ENCODE measurements at regions not wholly inside any gene's neighbourhood (a gene's known extent, or its start where the extent isn't known, plus 50 kb on each side); places are given as distances from the start of the nearest gene placed in this dataset.
"Not testable (repeated sequence)": the region's sequence is repeated elsewhere in the genome, so short reads cannot be mapped to it uniquely, and the experiment has no call there.

GRCh38 chr15:79539401-79539800 lies 107.3 kb downstream of the MINAR1 start:
- DNase-seq (ENCODE audit: low spot score), result no peak

GRCh38 chr15:79540551-79540950 lies 108.4 kb downstream of the MINAR1 start:
- no peak for DNase-seq (ENCODE audit: low spot score)

GRCh38 chr15:79541196-79541595 lies 109.1 kb downstream of the MINAR1 start:
- DNase-seq (ENCODE audit: low spot score), result no peak

- no peak for DNase-seq (ENCODE audit: low spot score)
Observed at GRCh38 chr15:79543097-79543496, 111.0 kb downstream of the MINAR1 start.

GRCh38 chr15:79549196-79549595 lies 117.1 kb downstream of the MINAR1 start:
- no peak for DNase-seq (ENCODE audit: low spot score)

- no peak for DNase-seq (ENCODE audit: low spot score)
Observed at GRCh38 chr15:79560384-79560783, 128.2 kb downstream of the MINAR1 start.

GRCh38 chr15:79561982-79562381 lies 129.8 kb downstream of the MINAR1 start:
- DNase-seq (ENCODE audit: low spot score), result no peak

GRCh38 chr15:79562403-79562815 lies 130.3 kb downstream of the MINAR1 start:
- no peak for DNase-seq (ENCODE audit: low spot score)

- DNase-seq (ENCODE audit: low spot score), result no peak
Observed at GRCh38 chr15:79562899-79563298, 130.8 kb downstream of the MINAR1 start.

GRCh38 chr15:79570004-79570403 lies 137.9 kb downstream of the MINAR1 start:
- no peak for DNase-seq (ENCODE audit: low spot score)

GRCh38 chr15:79572691-79573404 lies 140.7 kb downstream of the MINAR1 start:
- no peak for DNase-seq (ENCODE audit: low spot score)

GRCh38 chr15:79574431-79575273 lies 142.5 kb downstream of the MINAR1 start:
- not testable (repeated sequence) for DNase-seq (ENCODE audit: low spot score)

GRCh38 chr15:79582650-79583049 lies 150.5 kb downstream of the MINAR1 start:
- DNase-seq (ENCODE audit: low spot score), result no peak

- DNase-seq (ENCODE audit: low spot score), result no peak
Observed at GRCh38 chr15:79592126-79592525, 160.0 kb downstream of the MINAR1 start.

GRCh38 chr15:79593119-79593869 lies 161.2 kb downstream of the MINAR1 start:
- no peak for DNase-seq (ENCODE audit: low spot score)

- DNase-seq (ENCODE audit: low spot score), result no peak
Observed at GRCh38 chr15:79595306-79595705, 163.2 kb downstream of the MINAR1 start.

GRCh38 chr15:79595995-79596622 lies 164.0 kb downstream of the MINAR1 start:
- peak; percentile 59 for DNase-seq (ENCODE audit: low spot score)

GRCh38 chr15:79598639-79599038 lies 166.5 kb downstream of the MINAR1 start:
- no peak for DNase-seq (ENCODE audit: low spot score)

GRCh38 chr15:79601405-79602086 lies 169.4 kb downstream of the MINAR1 start:
- no peak for DNase-seq (ENCODE audit: low spot score)

- DNase-seq (ENCODE audit: low spot score), result no peak
Observed at GRCh38 chr15:79602180-79602579, 170.0 kb downstream of the MINAR1 start.

GRCh38 chr15:79602731-79603130 lies 170.6 kb downstream of the MINAR1 start:
- DNase-seq (ENCODE audit: low spot score), result no peak

All from hepatic stellate cell (primary cell).